GM18867 (cell line): ENCODE measurements at regions not wholly inside any gene's neighbourhood (a gene's known extent, or its start where the extent isn't known, plus 50 kb on each side); places are given as distances from the start of the nearest gene placed in this dataset.

ENCODE experiments used
- ATAC-seq: cut with Tn5 transposase; IDR thresholded peaks from one replicate; pipeline ENCODE4 v1.9.1; 2021; ENCODE audit warnings: mild to moderate bottlenecking, moderate library complexity; ENCODE audit not compliant: unreplicated experiment

DNA sequence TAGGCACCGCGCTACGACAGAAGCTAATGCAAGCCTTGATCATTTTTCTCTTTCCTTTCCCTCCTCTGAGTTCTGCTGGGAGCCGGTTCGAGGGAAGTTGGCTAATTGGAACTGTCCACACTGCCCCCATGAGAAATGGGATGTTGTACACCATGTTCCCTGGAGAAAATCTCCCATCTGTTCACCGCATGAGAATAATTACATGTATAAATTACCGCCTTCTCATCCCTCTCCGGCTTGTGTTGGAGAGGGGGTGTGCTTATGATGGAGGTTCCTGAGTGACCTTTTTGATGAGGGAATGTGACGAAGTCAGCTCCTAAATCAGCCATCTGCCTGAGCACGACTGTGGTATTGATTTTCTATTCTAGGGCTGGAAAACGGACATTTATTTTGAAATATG lies 320.2 kb upstream of the SULF2 start:
- no peak for ATAC-seq

DNA sequence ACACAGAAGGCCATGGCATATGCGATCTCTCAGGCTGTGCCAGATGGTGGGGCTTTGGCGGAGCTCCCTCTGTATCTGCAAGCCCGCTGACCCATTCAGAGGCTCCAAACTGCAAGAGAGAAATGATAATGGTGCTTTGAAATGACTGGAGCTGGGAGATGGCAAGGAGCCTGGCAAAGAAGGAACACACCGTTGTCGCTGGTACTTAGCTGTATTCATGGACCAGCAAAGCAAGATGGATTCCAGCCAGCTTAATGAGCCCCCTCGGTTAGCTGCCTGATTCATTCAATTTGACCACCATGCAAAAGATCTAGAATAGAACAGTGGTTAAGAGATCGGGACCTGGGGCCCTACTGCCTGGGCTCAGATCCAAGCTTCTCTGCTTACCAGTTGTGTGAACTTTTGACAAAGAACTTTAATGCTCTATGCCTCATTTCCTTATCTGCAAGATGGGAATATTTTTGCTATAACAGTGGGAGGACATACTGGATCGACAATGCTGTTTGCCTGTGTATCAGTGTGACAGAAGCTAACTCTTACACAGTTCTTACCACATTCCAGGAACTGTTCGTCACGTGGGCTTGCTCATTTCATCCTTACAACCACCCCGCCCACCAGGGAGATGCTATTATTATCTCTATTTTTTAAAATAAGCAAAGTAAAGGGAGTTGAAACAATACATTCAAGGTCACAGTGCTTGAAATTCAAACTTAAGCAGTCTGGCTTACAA lies 317.8 kb upstream of the SULF2 start:
- ATAC-seq, result no peak

DNA sequence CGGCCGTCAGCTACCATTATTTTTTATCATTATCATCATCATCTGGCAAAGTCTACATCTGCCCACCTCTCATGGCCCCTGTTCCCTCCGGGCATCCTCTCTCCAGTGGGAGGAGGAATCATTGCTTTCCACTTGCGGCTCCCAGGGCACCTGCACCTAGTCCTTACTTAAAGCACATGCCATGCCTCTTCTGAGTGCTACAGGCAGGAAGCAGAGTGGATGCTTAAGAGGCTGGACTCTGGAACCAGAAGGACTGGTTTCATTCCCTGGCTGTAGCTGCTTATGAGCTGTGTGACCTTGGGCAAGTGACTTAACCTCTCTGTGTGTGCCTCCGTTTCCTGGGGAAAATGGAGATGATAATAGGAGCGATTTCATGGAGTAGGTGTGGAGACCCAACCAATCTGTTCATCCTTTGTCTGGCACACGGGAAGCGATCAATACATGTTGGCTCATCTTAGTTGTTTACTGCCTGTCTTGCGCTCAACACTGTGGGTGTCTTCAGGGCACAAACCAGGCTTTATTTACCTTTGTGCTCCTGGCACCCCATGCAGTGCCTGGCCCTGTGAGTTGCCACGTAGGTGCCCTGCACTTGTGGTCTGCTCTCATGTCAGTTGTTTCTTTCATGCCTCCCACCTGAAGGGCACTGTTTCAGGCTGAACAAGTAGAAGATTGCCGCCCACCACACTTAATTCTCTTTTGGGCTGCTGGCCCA lies 317.0 kb upstream of the SULF2 start:
- no peak for ATAC-seq

DNA sequence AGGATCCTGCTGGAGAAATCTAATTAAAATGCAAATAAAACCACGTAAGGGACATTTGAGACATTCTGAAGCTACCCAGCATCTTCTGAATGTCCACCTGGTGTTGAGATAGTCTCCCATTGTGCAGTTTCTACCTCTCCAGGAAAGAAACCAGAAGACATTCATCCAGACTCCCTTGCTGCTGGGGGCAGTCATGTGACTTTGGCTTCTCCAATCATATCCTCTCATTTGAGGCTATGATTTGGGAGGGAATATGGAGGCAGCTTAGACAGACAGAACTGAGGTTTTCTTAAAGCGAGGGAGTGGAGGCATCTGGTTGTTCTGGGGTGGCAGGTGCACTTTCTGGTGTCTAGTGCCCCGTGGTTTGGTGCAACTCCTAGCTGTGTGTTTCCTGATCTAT lies 315.2 kb upstream of the SULF2 start:
- ATAC-seq, result no peak

DNA sequence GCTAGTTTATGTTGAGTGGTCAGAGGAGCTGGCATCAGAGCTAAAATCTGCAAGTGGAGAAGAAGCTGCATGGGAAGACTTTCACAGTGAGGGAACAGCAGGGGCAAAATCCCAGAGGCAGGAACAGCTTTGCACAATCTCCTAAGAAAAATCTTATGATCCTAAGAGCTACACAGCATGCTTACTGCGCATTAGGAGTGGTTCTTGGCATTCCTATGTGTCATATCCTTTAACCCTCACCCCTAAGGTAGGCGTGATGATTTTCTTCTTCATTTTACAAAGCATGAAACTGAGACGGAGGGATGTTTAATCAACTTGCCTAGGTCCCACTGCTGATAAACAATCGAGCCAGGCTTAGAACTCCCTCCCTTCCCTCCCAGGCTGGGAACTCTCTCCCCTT lies 313.6 kb upstream of the SULF2 start:
- no peak for ATAC-seq

DNA sequence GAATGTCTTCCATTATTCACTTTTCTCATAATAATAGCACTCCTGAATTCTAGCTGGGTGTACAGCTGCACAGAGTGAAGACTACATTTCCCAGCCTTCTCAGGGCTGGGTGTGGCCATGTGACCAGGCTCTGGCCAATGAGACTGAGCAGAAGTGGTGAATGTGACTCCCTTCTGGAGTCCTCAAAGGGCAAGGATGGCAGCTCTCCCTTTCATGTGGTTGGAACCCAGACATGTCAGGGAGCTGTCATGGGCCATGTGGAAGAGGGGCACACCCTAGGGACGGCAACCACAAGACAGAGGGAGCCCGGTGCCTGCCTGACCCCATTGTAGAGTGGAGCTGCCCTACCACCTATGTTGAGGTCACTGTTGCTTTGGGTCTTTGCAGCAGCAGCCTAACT lies 312.8 kb upstream of the SULF2 start:
- no peak for ATAC-seq

DNA sequence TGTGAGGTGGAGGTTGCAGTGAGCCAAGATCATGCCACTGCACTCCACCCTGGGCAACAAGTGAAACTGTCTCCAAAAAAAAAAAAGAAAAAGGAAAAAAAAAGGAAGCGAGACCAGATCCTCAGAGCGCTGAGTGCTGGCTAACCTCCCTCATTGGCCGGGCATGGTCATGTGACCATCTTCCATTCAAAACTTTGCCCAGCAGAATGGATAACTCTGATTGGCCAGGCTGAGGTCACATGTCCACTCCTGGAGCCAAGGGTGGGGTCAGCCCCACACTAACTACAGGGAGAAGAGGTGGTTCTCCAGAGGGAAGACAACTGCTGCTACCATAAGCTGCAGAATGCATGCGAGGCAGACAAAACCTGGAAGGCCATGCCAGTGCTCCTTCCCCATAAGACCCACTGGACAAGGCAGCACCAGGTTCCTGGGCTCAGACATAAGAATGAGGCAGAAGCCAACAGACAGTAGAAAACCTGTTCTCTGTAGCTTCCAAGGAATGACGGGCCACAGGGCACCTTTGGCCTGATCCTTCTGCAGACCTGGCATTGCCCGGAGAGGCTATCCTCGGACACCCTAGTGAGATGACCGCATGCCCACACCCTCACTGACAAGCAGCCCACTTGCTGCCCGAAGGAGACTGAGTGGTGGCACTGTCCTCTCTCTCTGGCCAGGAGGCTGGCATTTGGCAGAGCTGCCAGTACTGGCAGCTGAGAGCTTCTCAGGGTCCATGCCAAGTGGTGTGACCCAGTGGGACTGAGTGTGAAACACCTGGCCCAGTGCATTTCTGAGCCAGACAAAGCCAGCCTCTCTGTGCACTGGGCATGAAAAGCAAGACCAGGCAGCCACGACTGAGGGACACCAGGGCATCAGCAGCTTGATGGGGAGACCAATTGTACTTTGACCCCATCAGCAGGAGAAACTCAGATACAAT lies 311.9 kb upstream of the SULF2 start:
- no peak for ATAC-seq

DNA sequence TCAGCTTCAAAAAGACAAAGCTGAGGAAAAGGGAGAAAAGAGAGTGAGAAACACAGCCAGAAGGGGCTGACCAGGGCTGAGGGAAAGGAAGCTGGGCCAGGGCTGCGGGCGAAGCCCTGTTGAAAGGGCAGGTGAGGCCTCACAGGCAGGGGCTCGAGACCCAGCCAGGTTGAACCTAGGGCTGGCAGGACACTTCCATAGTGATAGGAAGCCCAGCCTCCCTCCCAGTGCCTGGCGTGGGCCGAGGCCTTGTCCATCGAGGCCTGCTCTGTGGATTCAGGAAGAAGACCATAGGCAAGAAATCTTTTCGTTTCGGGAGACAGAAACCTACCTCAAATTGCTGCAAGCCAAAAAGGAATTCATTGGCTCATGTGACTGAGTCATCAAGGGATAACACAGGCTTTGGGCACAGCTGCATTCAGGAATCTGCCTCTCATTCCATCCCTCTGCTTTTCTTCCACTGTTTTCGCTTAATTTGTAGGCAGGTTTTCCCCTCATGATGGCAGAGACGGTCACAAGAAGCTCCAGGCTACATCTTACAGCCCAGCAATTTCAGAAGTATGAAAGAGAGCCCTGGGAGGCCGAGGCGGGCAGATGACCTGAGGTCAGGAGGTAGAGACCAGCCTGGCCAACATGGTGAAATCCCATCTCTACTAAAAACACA lies 311.1 kb upstream of the SULF2 start:
- ATAC-seq, result no peak

DNA sequence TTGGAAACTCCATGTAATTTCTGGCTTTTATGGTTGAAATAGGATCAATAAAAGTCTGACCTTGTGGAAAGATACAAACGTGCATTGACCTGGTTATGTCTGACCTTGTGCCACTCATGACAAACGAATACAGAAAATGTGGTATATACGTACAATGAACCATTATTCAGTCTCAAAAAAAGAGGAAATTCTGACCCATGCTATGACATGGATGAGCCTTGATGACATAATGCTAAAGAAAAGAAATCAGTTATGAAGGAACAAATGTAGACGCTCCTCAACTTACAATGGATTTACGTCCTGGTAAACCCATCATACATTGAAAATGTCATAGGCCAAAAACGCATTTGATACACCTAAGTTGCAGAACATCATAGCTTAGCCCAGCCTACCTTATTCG lies 309.7 kb upstream of the SULF2 start:
- no peak for ATAC-seq

DNA sequence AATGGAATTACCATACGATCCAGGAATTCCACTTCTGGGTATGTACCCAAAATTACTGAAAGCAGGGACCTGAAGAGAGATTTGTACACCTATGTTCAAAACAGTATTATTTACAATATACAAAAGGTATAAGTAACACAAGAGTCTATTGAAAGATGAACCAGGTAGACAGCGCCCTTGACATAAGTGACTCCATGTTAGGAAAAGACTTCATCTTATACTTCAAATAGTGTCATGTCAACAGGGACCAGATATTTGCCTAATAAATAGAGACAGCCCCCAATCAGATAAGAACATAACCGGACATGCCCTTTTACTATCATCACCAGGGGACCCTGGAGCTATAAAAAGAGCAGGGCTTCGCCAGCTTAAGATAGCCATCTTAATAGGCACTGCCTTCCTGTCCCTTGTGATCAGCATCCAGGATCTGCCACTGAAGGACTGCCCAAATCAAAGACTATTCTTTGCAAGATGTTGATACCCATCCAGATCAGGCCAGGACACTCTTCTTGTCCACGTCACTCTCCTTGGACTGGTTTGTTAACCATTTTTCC lies 309.0 kb upstream of the SULF2 start:
- no peak for ATAC-seq

DNA sequence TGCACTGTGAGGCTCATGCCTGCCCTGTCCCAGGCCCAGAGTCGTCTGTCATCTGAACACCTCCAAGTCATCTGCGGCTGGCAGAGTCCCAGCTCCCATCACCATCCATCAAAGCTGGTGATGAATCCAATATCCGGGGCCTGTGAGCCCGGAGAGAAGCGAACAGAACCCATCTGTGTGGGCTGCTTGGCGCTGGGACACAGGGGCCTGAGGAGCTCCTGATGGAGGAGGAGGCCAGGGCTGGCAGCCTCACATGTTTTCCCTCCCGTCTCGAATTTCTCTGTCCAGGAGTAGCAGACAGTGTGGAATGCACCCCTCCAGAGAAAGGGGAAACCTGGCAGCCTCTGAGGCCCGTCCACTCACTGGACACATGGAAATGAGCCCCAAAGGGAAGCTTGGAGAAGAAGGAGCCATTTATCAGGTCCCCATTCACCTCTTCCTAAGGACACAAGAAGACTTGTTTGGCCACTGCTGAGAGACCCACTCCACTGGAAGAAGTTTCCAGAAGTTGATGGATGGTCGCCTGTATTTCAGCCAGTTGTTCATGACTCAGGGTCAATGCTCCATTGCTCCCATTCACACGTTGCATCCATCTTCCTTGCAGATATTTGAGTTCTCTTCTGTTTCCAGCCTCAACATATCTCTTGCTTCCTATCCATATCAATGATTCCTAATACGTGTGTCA lies 307.5 kb upstream of the SULF2 start:
- ATAC-seq, result no peak

DNA sequence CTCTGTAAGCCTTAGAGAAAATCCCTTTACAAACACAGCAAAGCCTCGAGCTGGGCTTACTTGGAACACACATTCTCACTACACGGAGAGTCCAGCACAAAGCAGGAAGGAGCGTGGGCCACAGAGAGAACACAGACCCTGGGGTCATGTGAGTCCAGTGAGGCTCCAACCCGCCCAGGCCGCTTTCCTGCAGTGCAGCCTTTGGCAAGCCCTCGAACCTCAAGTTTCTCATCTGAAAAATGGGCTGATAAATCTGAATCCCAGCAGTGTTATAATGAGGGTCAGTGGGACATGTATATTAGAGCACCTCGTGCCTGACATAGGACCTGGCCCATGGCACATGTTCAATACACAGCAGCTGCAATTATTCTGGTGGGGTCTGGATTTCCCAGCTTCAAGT lies 305.5 kb upstream of the SULF2 start:
- no peak for ATAC-seq

DNA sequence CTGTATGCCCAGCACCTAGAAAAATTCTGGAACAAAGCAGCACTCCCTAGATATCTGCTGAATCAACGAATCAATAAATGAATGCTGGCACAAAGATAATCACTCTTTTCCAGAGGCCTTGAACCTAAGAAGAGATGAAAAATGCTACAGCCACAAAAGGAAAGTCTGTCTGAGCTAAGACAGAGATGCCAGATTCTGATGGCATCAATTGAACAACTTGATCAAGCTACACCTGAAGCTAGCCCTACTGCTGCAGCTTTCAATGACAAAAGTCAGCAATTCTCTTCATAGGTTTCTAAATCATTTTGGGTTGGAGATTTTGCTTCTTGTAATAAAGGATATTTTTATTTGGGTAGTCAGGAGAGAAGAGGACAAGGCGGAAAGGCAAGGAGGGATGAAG lies 305.0 kb upstream of the SULF2 start:
- ATAC-seq, result no peak

DNA sequence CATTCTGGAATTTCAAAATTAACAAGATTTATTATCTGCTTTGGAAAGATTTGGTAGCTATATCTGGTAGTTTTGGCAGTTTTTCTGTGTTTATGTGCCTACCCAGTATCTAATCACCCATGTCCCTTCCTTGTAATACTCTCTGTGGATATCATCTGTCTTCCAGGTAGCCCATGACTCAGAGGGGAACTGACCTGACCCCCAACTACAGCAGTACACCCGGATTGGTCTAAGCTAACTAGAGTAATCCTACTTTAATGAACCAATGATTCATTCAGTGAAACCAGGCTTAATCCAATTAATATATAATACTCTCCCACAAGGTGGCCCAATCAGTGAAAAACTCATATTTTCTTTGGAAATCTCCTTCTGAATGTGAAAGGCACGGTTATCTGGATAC lies 295.3 kb upstream of the SULF2 start:
- no peak for ATAC-seq

DNA sequence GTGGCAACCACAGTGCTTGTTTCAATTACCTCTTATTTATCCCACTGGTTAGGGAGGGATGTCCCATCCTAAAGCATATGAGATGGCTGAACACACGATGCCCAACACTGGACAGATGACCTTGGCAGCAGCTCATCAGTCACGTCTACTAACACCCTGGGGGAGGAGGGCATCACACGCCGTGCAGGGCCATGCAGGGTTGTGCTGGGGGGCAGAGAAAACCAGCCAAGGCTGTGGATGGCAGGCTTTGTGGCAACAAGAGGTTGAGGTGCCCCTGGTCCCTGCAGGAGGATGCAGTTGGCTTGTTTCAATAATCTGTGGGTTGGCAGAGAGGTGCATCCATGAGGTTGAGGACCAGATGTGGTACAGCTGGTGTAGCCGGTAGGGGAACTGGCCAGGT lies 293.7 kb upstream of the SULF2 start:
- no peak for ATAC-seq

DNA sequence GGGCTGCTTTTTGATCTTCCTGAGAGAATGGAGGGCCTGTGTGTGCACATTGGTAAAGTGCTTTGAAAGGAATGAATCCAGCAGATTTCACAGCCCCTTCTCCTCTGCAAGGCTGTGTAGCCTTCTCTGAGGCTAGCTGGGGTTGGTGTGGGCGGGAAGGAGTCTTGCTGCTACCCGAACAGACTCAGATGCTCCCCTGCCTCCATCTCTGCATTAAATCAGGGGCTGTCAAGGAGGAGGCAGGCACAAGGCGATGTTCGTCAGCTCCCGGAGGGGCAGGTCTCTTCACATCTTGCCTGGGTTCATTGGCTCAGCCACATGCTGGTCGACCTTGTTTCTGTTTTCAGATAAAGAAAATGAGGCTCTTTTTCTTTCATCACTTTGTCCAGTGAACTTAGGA lies 291.5 kb upstream of the SULF2 start:
- no peak for ATAC-seq

DNA sequence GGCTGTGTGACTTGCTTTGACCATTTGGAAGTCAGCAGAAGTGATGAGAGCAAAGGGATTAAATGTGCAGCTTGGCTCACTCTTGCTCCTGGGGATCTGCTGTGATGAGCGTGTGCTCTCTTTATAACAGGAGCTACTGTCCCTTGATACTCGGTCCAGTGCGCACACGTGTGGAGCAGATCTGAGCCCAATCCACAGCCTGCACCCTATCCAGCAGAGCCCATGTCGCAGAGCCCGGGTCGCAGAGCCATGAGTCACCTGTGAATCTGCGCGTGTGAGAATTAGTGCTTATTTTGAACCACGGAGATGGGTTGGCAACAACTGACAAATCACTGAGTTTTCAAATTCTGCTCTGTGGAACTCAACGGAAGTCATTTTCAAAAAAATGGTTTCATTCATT lies 291.0 kb upstream of the SULF2 start:
- no peak for ATAC-seq

DNA sequence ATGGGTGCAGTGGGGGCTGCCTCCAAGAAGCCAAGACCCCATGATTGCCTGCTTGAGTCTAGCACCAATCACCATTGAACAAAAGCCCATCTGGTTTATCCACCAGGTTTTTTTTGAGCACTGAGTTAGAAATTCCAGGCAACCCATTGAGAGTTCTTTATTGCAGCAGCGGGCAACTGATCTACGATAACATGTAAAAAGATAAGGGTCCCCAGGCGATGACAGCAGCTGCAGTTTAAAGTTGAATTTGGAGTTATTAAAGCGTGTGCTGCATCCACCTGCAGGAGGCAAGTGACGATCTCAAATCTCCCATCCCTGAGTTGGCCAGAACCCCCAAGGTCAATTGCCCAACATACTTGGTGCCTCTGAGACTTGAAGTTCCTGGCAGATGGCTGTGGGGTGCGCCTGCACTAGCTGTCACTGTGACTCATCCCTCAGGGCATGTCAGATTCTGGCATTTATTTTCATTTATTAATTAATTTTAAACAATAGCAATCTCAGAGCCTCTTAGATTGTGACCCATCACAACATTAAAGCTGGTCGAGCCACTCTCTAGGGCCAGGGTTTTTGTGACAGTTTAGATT lies 290.4 kb upstream of the SULF2 start:
- ATAC-seq, result no peak

DNA sequence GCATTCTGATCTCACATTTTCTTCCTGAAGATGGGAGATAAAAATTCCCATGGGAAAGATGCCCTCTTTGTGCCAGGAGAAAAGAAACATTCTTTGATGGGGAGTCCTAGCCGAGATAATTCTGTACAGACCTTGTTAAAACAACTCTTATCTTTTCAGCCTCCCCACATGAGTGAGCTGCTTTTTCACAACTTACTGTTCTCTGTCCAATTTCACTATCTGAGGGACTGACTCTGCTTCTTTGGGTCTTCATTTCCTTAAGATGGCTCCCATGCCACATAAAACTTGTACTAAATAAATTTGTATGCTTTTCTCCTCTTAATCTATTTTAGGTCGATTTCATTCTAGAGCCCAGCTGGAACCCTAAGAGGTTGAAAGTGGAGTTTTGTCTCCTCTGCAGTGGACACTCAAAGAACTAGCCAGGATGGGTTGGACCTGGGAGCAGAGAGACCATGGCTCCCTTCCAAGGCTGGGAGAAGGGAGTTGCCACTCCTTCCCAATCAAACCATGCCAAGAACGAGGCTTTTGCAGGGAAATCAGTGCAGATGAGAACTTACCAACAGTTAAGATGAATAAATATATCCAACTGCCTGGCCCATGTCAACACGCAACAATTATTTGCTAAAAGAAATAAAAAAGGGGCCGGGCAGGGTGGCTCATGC lies 285.8 kb upstream of the SULF2 start:
- no peak for ATAC-seq
